ENCODE measurements at regions not wholly inside any gene's neighbourhood (a gene's known extent, or its start where the extent isn't known, plus 50 kb on each side); places are given as distances from the start of the nearest gene placed in this dataset.

DNA sequence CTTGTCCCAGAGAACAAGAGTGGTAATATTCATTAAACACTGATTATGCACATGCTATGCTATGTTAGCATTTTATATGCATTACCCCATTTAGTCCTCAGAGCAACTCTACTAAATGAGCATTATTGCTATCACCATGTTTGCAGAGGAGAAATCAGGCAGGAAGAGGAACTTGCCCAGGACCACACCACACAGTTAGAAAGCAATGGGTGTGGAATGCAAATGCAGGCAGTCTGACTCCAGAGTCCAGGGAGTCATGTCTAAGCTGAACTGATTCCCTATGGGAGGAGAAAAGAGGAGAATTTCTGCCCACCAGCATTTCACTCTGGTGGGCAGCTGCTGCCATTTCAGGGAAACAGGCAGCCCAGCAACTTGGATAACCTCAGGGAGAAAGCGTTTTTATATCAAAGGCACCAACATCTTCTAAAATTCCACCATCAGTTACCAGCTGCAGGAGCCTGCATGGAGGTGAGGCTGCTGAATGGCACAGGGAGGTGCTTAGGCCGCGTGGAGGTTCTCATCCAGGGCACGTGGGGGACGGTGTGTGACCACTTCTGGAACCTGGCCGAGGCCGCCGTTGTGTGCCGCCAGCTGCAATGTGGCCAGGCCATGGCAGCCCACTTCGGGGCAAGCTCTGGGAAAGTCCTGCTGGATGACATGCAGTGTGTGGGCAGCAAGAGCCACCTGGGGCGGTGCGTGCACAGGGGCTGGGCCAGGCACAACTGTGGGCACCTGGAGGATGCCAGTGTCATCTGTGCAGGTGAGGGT, 68.2 kb upstream of the C10orf120 start:
- intact Hi-C loops (cut with micrococcal nuclease), result no loop called here
- H3K27ac ChIP-seq (replicated peaks), result no peak overlapping the region
- peaks cover 9% of the 10 kb centered on the region for H3K9me3 ChIP-seq (replicated peaks)
- no peaks in the 10 kb centered on the region for H3K4me1 ChIP-seq
- H3K36me3 ChIP-seq, result no peaks in the 10 kb centered on the region
- no peak for DNase-seq
- TF ChIP-seq CTCF (IDR thresholded peaks at IDR 0.05; ENCODE audit: borderline replicate concordance), result no peak
- peaks cover 70% of the 10 kb centered on the region for H3K27me3 ChIP-seq (ENCODE audit: low read depth)
- H3K4me3 ChIP-seq, result no peak overlapping the region

GRCh38 chr10:122765412-122765811, 65.8 kb upstream of the C10orf120 start:
- H3K36me3 ChIP-seq, result no peaks in the 10 kb centered on the region
- H3K9me3 ChIP-seq (replicated peaks), result peaks cover 21% of the 10 kb centered on the region
- peaks cover 58% of the 10 kb centered on the region for H3K27me3 ChIP-seq (ENCODE audit: low read depth)
- TF ChIP-seq CTCF (IDR thresholded peaks at IDR 0.05; ENCODE audit: borderline replicate concordance), result no peak
- intact Hi-C loops (cut with micrococcal nuclease), result no loop called here
- no peak overlapping the region for H3K27ac ChIP-seq (replicated peaks)
- H3K4me1 ChIP-seq, result no peaks in the 10 kb centered on the region
- DNase-seq, result no peak
- H3K4me3 ChIP-seq, result no peak overlapping the region

- peaks cover 19% of the 10 kb centered on the region for H3K27me3 ChIP-seq (ENCODE audit: low read depth)
- no peak overlapping the region for H3K4me3 ChIP-seq
- intact Hi-C loops (cut with micrococcal nuclease), result no loop called here
- H3K27ac ChIP-seq (replicated peaks), result no peak overlapping the region
- no peak for DNase-seq
- no peak for TF ChIP-seq CTCF (IDR thresholded peaks at IDR 0.05; ENCODE audit: borderline replicate concordance)
- peaks cover 35% of the 10 kb centered on the region for H3K9me3 ChIP-seq (replicated peaks)
- H3K36me3 ChIP-seq, result no peaks in the 10 kb centered on the region
- no peaks in the 10 kb centered on the region for H3K4me1 ChIP-seq
Measured at GRCh38 chr10:122756656-122757055, 57.0 kb upstream of the C10orf120 start.

DNA sequence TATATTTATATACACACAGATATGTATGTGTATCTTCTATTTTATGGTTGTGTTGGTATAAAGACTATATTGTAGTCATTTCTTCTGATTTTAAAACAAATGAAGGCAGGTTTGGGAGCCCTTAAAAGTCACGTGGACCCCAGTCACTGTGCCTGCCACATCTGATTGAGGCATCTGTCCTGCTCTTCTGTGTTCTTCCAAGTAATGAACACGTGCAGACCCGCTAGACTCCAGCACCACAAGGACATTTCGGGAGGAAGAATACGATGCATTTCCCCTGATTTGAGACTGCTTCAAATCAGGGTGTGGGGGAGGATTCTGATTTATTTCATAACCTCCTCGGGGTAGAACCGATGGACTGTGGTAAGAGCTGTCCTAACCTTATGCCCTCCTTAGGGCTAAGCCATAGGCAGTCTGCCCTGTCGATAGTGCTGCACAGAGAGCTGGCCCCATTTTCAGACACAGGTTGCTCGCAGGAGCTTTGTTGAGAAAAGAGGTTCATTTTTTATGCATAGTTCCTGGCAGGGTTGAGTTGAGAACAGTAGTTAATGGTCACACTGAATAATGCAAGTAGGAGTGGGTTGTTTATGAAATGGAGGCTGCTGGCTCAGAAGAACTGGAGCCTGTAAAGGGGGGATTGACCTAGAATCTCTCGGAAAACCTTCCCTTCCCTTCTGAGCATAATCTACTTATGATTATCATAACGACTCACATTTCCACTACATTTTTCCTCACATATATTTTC, 55.0 kb upstream of the C10orf120 start:
- intact Hi-C loops (cut with micrococcal nuclease), result no loop called here
- Histone ChIP-seq H3K4me1 (no peaks in the 10 kb centered on the region), H3K9me3 (replicated peaks) (peaks cover 33% of the 10 kb centered on the region), H3K36me3 (no peaks in the 10 kb centered on the region), H3K4me3 (no peak overlapping the region), H3K27me3 (ENCODE audit: low read depth) (peaks cover 30% of the 10 kb centered on the region), H3K27ac (replicated peaks) (no peak overlapping the region)
- DNase-seq, result no peak
- TF ChIP-seq CTCF (IDR thresholded peaks at IDR 0.05; ENCODE audit: borderline replicate concordance), result no peak

DNA sequence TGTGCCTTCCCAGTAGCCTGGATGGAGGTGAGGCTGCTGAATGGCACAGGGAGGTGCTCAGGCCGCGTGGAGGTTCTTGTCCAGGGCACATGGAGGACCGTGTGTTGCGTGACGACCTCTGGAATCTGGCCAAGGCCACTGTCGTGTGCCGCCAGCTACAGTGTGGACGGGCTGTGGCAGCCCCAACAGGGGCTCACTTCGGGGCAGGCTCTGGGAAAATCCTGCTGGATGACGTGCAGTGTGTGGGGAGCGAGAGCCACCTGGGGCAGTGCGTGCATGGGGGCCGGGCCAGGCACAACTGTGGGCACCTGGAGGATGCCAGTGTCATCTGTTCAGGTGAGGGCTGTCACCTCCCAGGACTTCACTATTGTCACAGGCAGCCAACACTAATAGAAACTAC, 50.2 kb upstream of the C10orf120 start:
- no peak overlapping the region for H3K4me3 ChIP-seq
- DNase-seq, result no peak
- intact Hi-C loops (cut with micrococcal nuclease), result no loop called here
- H3K4me1 ChIP-seq, result no peaks in the 10 kb centered on the region
- peaks cover 62% of the 10 kb centered on the region for H3K27me3 ChIP-seq (ENCODE audit: low read depth)
- H3K9me3 ChIP-seq (replicated peaks), result no peaks in the 10 kb centered on the region
- no peaks in the 10 kb centered on the region for H3K36me3 ChIP-seq
- H3K27ac ChIP-seq (replicated peaks), result no peak overlapping the region
- TF ChIP-seq CTCF (IDR thresholded peaks at IDR 0.05; ENCODE audit: borderline replicate concordance), result no peak

All from left ventricle myocardium inferior (tissue), 1 donor.